Neuronal stem cell (in vitro differentiated cells): ENCODE measurements at regions not wholly inside any gene's neighbourhood (a gene's known extent, or its start where the extent isn't known, plus 50 kb on each side); places are given as distances from the start of the nearest gene placed in this dataset.

Source experiments
- DNase-seq: peaks from one replicate; pipeline ENCODE4 v3.0.0-alpha.2; 2013; ENCODE audit warnings: low spot score
- H2AFZ ChIP-seq: one replicate; pipeline ENCODE4 v1.6.1; 2013; ENCODE audit warnings: mild to moderate bottlenecking, low read length, inconsistent platforms
- H2AK5ac ChIP-seq: 2 replicates; pipeline ENCODE4 v1.6.1; 2013; ENCODE audit warnings: low read depth, mild to moderate bottlenecking, inconsistent platforms, low read length, moderate library complexity, mixed read lengths
- H2BK120ac ChIP-seq: 2 replicates; pipeline ENCODE4 v1.6.1; 2013; ENCODE audit warnings: low read depth, mild to moderate bottlenecking, inconsistent platforms, low read length, moderate library complexity, mixed read lengths
- H2BK12ac ChIP-seq: one replicate; pipeline ENCODE4 v1.6.1; 2013; ENCODE audit warnings: low read length, inconsistent platforms
- H2BK15ac ChIP-seq: 2 replicates; pipeline ENCODE4 v1.6.1; 2013; ENCODE audit warnings: mild to moderate bottlenecking, low read length, inconsistent platforms, mixed read lengths
- H2BK5ac ChIP-seq: one replicate; pipeline ENCODE4 v1.6.1; 2013; ENCODE audit warnings: inconsistent platforms, mild to moderate bottlenecking, low read length, moderate library complexity
- H3K14ac ChIP-seq: one replicate; pipeline ENCODE4 v1.6.1; 2013; ENCODE audit warnings: low read length, inconsistent platforms
- H3K18ac ChIP-seq: 2 replicates; pipeline ENCODE4 v1.6.1; 2013; ENCODE audit warnings: low read length, inconsistent platforms
- H3K23ac ChIP-seq: 2 replicates; pipeline ENCODE4 v1.6.1; 2013; ENCODE audit warnings: low read depth, mild to moderate bottlenecking, mixed read lengths, low read length, inconsistent platforms; ENCODE audit not compliant: poor library complexity
- H3K27ac ChIP-seq: replicated peaks from 3 replicates; pipeline ENCODE4 v1.5.1; 2013; ENCODE audit warnings: low read length, inconsistent platforms
- H3K27me3 ChIP-seq, 3 experiments: 2 replicates each; pipeline ENCODE4 v1.6.1; 2013; ENCODE audit warnings: low read length in 3 of 3, mild to moderate bottlenecking in 2 of 3, inconsistent platforms in 1 of 3, low read depth in 1 of 3, mixed read lengths in 1 of 3, moderate library complexity in 1 of 3; ENCODE audit not compliant: control insufficient read depth in 3 of 3, insufficient read depth in 3 of 3
- H3K36me3 ChIP-seq, 2 donors: replicated peaks in 1 of 2; 2 replicates each; pipeline ENCODE4 v1.6.1; 2013; ENCODE audit warnings: low read length in 2 of 2; ENCODE audit not compliant: control insufficient read depth in 2 of 2, insufficient read depth in 2 of 2
- H3K4ac ChIP-seq: 2 replicates; pipeline ENCODE4 v1.6.1; 2013; ENCODE audit warnings: inconsistent platforms, mild to moderate bottlenecking, low read length, moderate library complexity
- H3K4me1 ChIP-seq, 2 donors: 1 replicate in 1 of 2; 2 replicates in 1 of 2; pipeline ENCODE4 v1.6.1; 2013; ENCODE audit warnings: low read length in 2 of 2, low read depth in 1 of 2; ENCODE audit not compliant: control insufficient read depth in 2 of 2, insufficient read depth in 1 of 2
- H3K4me2 ChIP-seq: one replicate; pipeline ENCODE4 v1.6.1; 2013; ENCODE audit warnings: mild to moderate bottlenecking, low read length, inconsistent platforms; ENCODE audit not compliant: insufficient read depth, poor library complexity, severe bottlenecking
- H3K4me3 ChIP-seq, 2 donors: 2 replicates each; pipeline ENCODE4 v1.5.1; 2013; ENCODE audit warnings: low read length in 2 of 2, mild to moderate bottlenecking in 2 of 2, inconsistent platforms in 1 of 2, moderate library complexity in 1 of 2
- H3K79me1 ChIP-seq: one replicate; pipeline ENCODE4 v1.6.1; 2013; ENCODE audit warnings: low read depth, mild to moderate bottlenecking, inconsistent platforms, low read length, moderate library complexity
- H3K9ac ChIP-seq: one replicate; pipeline ENCODE4 v1.6.1; 2013; ENCODE audit warnings: mild to moderate bottlenecking, low read depth, low read length, inconsistent platforms; ENCODE audit not compliant: poor library complexity
- H3K9me3 ChIP-seq, 2 donors: replicated peaks in 1 of 2; 2 replicates each; pipeline versions ENCODE3 to v1.6.1; 2013; ENCODE audit warnings: low read length in 2 of 2, mild to moderate bottlenecking in 2 of 2, inconsistent platforms in 1 of 2, low read depth in 1 of 2, mixed read lengths in 1 of 2, moderate library complexity in 1 of 2; ENCODE audit not compliant: control insufficient read depth in 2 of 2, insufficient read depth in 1 of 2
- H4K8ac ChIP-seq: one replicate; pipeline ENCODE4 v1.6.1; 2013; ENCODE audit warnings: low read depth, mild to moderate bottlenecking, inconsistent platforms, low read length, moderate library complexity
- H4K91ac ChIP-seq: one replicate; pipeline ENCODE4 v1.6.1; 2013; ENCODE audit warnings: low read length, low read depth, mild to moderate bottlenecking, inconsistent platforms; ENCODE audit not compliant: poor library complexity
- WGBS, 2 donors: extraction: QIAGEN DNeasy Blood & Tissue Kit; methylation state at CpG; one replicate each; pipeline ENCODE4 v1.1.7; 2013; ENCODE audit warnings: missing lambda C conversion rate in 2 of 2, mixed read lengths in 1 of 2; ENCODE audit not compliant: insufficient read length in 2 of 2, insufficient replicate concordance in 1 of 2; ENCODE audit errors: extremely low coverage in 2 of 2; 5-methylcytosine and 5-hydroxymethylcytosine counted together

DNA sequence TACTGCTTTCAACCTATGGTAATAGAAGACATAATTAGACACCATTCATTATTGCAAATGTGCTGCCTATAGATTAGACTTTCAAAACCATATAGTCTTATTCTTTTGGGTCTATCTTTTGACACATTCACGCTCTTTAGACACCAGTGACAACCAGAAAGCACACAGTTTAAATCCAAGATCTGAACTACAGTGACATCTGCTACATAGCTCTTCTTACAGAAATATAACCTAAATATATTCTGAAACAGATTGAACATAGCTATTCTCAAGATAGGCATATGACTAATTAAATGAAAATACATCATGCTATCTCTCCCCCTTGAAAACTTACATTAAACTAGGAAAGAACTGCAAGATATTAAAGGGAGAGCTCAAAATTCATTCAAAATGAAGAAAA lies 514.2 kb upstream of the SLITRK6 start:
- no peaks in the 10 kb centered on the region for H3K36me3 ChIP-seq
- H2AFZ ChIP-seq = no peak overlapping the region
- H4K8ac ChIP-seq = no peak overlapping the region
- no peak overlapping the region for H2BK5ac ChIP-seq
- H2BK120ac ChIP-seq = no peak overlapping the region
- no peaks in the 10 kb centered on the region for H3K4me1 ChIP-seq
- H3K14ac ChIP-seq = no peak overlapping the region
- H2BK15ac ChIP-seq = no peak overlapping the region
- no peaks in the 10 kb centered on the region for H3K9me3 ChIP-seq
- no peak overlapping the region for H3K4me2 ChIP-seq
- no peak overlapping the region for H3K27ac ChIP-seq
- H3K18ac ChIP-seq = no peak overlapping the region
- H4K91ac ChIP-seq = no peak overlapping the region
- WGBS, 2 donors = no CpG with 5 or more reads among the region's 1 CpG
- H3K4me3 ChIP-seq = no peak overlapping the region
- H3K4ac ChIP-seq = no peak overlapping the region
- H3K9ac ChIP-seq = no peak overlapping the region
- H2AK5ac ChIP-seq = no peak overlapping the region
- no peak for DNase-seq
- H3K23ac ChIP-seq = no peak overlapping the region
- H3K27me3 ChIP-seq = no peaks in the 10 kb centered on the region
- H3K79me1 ChIP-seq = no peaks in the 10 kb centered on the region
- H2BK12ac ChIP-seq = no peak overlapping the region

DNA sequence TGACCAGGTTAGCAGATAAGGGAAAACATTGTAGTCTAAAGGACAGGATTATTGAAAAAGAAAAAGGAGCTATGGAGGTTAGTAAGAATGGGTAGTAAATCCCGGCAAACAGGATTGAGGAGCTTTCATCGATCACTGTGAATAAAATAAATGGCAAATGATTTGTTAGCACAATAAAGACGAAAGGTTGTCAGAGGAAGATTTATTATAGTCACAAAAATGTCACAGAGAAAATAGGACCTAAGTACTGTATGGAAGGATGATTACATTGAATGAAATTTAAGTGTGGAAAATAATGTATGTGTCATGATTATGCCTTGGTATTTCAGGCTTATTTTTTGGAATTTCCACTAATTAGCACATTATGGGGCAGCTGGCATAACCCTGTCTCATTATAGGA lies 519.2 kb upstream of the SLITRK6 start:
- no peak overlapping the region for H2AFZ ChIP-seq
- H4K91ac ChIP-seq = no peak overlapping the region
- H3K27ac ChIP-seq = no peak overlapping the region
- H3K4ac ChIP-seq = no peak overlapping the region
- WGBS, 2 donors = no CpG with 5 or more reads among the region's 3 CpGs
- H3K9me3 ChIP-seq = no peaks in the 10 kb centered on the region
- H3K36me3 ChIP-seq = no peaks in the 10 kb centered on the region
- no peak overlapping the region for H2BK120ac ChIP-seq
- no peak overlapping the region for H4K8ac ChIP-seq
- H3K9ac ChIP-seq = no peak overlapping the region
- no peak overlapping the region for H2BK5ac ChIP-seq
- no peaks in the 10 kb centered on the region for H3K79me1 ChIP-seq
- no peak overlapping the region for H3K4me3 ChIP-seq
- no peaks in the 10 kb centered on the region for H3K27me3 ChIP-seq
- H3K4me2 ChIP-seq = no peak overlapping the region
- no peaks in the 10 kb centered on the region for H3K4me1 ChIP-seq
- no peak overlapping the region for H2BK15ac ChIP-seq
- H3K23ac ChIP-seq = no peak overlapping the region
- no peak overlapping the region for H3K18ac ChIP-seq
- no peak overlapping the region for H3K14ac ChIP-seq
- no peak overlapping the region for H2BK12ac ChIP-seq
- no peak overlapping the region for H2AK5ac ChIP-seq
- DNase-seq = no peak

DNA sequence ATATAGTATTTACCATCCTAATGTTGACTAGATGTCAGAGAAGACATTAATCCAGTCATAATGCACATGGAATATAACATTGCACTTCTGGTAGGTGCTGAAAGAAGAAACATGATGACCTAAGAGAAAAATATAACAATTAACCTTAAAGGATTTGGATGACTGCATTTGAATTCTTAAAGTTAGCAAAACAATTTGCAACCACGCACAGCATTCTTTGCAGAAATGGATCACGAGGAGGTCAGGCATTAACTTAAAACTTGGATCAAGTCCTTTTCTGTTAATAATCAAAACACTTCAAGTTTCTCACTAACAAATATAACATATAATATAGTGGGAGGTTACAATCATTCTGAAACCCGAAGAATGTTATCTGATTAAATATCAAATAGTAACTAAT lies 525.0 kb upstream of the SLITRK6 start:
- no peak overlapping the region for H3K23ac ChIP-seq
- DNase-seq = no peak
- H2BK12ac ChIP-seq = no peak overlapping the region
- H2BK15ac ChIP-seq = no peak overlapping the region
- no peak overlapping the region for H4K91ac ChIP-seq
- H3K4me3 ChIP-seq = no peak overlapping the region
- H3K4me2 ChIP-seq = no peak overlapping the region
- no peaks in the 10 kb centered on the region for H3K79me1 ChIP-seq
- H3K9me3 ChIP-seq = no peaks in the 10 kb centered on the region
- H3K4ac ChIP-seq = no peak overlapping the region
- H2BK5ac ChIP-seq = no peak overlapping the region
- H4K8ac ChIP-seq = no peak overlapping the region
- no peak overlapping the region for H2AFZ ChIP-seq
- H3K14ac ChIP-seq = no peak overlapping the region
- H3K36me3 ChIP-seq = no peaks in the 10 kb centered on the region
- H3K4me1 ChIP-seq = no peaks in the 10 kb centered on the region
- no peak overlapping the region for H2BK120ac ChIP-seq
- no CpG with 5 or more reads among the region's 3 CpGs for WGBS, 2 donors
- H3K27ac ChIP-seq = no peak overlapping the region
- H3K9ac ChIP-seq = no peak overlapping the region
- no peaks in the 10 kb centered on the region for H3K27me3 ChIP-seq
- no peak overlapping the region for H3K18ac ChIP-seq
- no peak overlapping the region for H2AK5ac ChIP-seq

DNA sequence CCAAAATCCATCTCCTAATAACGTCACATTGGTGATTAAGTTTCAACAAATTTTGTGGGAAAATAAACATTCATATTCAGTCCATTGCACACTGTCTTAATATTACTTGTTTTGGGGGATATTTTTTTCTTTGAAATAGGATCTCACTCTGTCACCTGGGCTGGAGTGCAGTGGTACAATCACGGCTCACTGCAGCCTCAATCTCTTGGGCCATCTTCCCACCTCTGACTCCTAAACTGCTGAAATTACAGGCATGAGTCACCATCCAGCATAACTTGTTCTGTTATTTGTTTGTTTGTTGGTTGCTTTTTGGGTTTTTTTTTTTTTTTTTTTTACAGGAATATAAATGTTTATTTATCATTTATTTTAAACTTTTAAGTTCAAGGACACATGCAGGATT lies 556.1 kb upstream of the SLITRK6 start:
- Histone ChIP-seq H3K79me1 (no peaks in the 10 kb centered on the region), H3K4me1 (no peaks in the 10 kb centered on the region), H3K9me3 (no peaks in the 10 kb centered on the region), H3K9ac (no peak overlapping the region), H2BK12ac (no peak overlapping the region), H2AK5ac (no peak overlapping the region), H2AFZ (no peak overlapping the region), H3K27me3 (no peaks in the 10 kb centered on the region), H4K91ac (no peak overlapping the region), H3K23ac (no peak overlapping the region), H2BK5ac (no peak overlapping the region), H3K27ac (no peak overlapping the region), H2BK120ac (no peak overlapping the region), H3K36me3 (no peaks in the 10 kb centered on the region), H2BK15ac (no peak overlapping the region), H3K18ac (no peak overlapping the region), H3K14ac (no peak overlapping the region), H3K4ac (no peak overlapping the region), H4K8ac (no peak overlapping the region), H3K4me3 (no peak overlapping the region), H3K4me2 (no peak overlapping the region)
- DNase-seq = no peak
- WGBS, 2 donors = no CpG with 5 or more reads among the region's 2 CpGs
